M059J (cell line): ENCODE measurements at regions not wholly inside any gene's neighbourhood (a gene's known extent, or its start where the extent isn't known, plus 50 kb on each side); places are given as distances from the start of the nearest gene placed in this dataset.
A peak's percentile ranks its signal among the peaks of the same experiment; 100 is the strongest.
"Not testable (repeated sequence)": the region's sequence is repeated elsewhere in the genome, so short reads cannot be mapped to it uniquely, and the experiment has no call there.

Experiments used
- DNase-seq: peaks from one replicate; pipeline ENCODE4 v3.0.0-alpha.2; 2012; ENCODE audit warnings: low read depth

DNA sequence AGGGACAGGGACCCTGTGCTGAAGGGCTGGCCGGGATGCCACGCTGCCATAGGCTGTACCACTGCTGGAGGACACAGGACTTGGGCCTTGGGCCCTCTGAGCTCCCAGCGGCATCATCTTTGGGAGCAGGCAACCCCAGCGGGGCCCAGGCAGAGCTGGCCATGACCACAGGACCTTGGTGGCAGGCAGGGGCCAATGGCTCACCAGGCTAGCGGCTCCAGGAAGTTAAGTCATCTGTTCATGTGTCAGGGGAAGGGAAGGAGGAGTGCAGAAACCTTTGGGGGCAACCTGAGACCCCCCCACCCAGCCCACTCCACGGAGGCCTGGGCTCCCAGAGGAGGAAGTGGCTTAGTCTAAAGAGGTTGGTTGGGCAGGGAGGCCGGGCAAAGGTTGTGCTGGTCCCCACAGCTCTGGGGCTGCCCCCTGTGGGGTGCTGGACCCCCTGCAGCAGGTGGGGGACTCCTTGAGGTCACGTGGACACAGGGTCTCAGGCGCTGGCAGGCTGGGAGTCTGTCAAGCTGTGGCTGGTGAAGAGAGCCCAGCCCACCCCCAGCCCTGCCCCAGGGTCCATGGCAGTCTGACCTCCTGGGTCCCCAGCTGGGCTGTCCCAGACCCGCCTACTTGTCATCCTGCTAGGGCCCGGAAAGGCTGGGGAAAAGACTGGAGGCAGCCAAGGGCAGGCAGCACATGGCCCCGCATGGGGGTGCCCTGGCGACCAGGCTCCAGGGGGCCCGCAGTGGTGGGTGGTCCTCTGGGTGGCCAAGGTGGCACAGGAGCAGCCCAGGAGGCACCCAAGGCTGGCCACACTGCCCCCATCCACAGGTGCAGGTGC, 184.3 kb downstream of the IGLL1 start:
- DNase-seq, result no peak

DNA sequence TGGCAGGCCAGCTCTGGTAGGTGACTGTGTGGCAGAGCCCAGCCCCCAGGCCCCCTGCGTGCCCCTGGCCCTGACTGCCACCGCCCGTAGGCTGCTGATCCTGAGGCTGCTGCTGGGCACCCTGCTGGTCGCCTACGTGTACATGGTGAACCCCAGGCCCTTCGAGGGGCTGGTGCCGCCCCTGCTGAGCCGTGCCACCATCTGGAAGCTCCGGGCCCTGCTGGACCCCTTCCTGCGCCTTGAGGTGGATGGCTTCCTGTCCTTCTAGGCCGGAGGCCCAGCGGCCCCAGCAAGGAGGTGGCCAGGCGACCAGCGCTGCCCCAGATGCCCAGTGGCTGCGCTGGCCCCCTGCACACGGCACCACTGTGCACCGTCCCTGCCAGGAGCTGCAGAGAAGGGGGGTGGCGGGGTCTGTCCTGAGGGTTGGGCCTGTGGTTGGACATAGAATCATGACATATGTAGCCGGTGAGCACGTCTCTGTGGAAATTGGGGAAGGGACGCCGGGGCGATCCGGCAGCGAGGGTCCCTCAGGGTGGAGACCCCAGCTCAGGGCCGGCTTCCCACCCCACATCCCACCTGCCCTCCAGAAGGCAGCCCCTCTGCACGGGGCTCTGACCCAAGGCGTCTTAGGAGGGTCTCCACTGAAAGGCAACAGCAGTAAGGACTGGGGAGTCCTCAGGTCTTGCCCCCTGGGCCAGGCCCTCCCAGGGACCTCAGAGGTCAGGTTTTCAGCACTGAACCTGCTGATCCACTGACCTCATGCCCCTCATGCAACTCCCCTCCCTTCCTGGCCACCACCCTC, 185.4 kb downstream of the IGLL1 start:
- no peak for DNase-seq

DNA sequence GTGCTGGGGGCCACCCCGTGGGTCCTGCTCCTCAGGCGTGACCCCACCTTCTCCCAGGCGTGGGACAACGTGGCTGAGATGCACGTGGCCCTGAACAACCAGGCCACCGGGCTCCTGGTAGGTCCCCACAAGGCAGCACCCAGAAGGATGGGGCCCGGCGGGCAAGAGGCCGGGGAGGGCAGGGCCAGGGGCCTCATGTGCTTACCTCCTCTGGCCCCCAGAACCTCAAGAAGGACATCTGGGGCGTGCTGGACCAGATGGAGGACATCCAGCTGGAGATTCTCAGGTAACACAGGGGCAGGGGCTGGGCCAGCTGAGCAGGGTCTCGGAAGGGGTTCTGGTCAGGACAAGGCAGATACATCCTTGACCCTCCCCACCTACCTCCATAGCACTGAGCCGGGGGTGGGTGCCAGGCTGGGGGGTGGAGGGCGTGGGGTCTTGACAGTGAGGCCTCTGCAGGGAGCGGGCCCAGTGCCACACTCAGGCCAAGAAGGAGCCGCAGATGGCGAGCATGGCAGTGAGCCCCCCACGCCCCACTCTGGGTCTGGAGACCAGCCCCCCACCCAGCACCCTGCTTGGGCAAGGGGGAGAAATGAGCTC, 186.3 kb downstream of the IGLL1 start:
- DNase-seq, result no peak

DNA sequence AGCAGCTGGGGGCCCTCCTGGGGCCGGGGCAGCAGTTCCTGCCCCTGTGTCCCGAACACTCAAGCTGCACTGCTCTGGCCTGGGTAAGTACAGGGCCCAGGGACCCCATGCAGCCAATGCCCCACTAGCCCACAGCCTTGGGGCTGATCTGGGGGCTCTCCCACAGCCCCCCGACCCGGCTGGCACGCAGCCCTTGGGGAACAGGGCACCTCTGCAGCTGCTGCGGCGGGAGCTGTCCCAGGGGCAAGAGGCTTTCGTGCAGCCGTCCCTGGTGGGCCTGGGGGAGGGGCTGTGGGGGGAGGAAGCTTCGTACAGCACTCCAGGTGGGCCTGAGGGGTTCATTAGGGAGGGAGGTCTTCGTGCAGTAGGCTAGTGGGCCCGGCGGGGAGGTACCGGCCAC, 186.9 kb downstream of the IGLL1 start:
- DNase-seq, result not testable (repeated sequence)

DNA sequence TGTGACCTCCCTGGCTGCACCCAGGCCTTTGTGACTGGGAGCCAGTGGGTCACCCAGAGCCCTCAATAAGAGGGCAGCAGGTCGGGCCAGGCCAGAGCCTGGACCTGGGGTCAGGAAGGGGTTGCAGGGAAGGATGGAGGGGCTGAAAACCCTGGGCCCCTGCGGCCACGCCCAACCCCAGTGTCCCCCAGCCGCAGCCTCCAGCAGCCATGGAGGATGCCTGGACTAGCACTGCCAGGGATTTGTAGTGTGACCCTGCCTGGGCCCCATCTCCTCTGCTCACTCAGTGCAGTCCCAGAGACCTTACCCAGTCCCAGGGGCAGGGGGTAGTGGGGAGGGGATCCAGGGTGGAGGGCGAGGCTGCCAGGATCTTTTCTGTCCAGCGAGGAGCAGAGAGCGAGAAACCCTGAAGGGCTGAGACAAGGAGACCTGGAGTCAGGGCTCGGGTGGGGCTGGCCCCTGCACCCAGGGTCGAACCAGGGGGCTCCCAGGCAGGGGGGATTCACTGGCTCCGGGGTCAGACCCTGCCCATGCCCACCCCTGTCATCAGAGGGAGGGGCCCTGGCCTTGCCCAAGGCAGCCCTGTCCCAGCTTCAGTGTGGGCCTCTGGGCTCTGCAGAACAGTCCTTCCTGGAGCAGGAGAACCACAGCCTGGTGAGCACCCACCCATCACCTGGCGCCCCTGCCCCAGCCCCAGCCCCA, 187.5 kb downstream of the IGLL1 start:
- DNase-seq, result no peak

DNA sequence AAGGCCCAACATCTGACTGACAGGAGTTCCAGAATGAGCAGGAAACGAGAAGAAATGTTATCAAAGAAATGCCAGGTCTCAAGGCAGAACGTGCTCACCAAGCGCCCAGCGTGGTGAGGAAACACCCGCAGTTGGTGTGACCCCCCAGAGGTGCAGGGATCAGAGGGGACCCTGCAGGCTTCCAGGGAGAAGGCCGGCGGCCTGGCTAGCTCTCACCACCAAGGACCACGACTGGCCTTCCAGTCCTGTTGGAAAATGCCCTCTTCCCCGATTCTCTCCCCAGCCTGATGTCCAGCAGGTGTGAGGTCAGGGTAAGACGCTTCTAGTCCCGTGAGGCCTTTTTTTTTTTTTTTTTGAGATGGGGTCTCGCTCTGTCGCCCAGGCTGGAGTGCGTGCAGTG, 189.1 kb downstream of the IGLL1 start:
- no peak for DNase-seq

DNA sequence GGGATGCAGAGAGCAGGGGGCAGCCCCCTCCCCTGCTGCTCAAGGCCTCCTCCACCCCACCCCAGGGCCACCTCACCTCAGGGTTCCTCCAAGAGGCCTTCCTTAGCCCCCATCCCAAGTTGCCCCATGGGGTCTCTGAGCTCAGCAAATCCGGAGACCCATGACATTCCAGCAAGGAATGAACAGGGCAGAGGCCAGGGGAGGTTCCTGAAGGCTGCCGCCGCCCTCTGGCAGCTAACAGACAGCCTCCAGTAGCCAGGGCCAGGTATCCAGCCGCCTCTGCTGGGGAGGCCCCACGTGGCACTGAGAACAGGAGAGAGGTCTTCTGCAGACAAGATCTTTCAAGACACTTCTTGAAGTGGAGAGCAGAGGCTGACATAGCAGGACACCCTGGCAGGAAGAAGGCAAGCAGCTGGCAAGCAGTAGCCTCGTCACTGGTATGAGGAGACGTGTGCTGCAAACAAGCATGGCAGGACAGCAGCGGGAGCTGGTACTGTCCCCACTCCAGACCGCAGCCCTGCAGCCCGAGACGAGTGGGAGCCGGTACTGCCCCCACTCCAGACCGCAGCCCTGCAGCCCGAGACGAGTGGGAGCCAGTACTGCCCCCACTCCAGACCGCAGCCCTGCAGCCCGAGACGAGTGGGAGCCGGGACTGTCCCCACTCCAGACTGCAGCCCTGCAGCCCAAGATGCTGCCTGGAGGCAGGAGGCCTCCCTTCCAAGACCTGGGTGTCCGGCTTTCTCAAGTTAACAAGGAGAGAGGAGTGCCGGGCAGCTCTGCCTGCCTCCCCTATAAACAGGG, 190.6 kb downstream of the IGLL1 start:
- no peak for DNase-seq

DNA sequence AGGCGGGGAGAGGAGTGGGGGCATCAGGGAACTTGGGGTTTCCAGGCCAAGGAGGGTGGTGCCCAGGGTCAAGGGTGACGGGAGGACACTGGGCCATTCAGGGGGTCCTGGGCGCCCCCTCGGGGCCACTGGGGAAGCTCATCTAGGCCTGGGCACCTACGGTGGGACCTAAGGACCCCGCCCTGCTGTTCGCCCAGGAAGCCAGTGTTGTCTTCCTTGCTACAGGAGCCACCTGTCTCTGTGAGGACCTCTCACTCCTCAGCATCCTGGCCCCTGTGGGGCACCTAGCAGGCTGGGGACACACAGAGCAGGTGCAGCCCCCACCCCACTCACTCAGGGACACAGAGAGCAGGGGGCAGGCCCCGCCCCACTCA, 191.6 kb downstream of the IGLL1 start:
- no peak for DNase-seq

DNA sequence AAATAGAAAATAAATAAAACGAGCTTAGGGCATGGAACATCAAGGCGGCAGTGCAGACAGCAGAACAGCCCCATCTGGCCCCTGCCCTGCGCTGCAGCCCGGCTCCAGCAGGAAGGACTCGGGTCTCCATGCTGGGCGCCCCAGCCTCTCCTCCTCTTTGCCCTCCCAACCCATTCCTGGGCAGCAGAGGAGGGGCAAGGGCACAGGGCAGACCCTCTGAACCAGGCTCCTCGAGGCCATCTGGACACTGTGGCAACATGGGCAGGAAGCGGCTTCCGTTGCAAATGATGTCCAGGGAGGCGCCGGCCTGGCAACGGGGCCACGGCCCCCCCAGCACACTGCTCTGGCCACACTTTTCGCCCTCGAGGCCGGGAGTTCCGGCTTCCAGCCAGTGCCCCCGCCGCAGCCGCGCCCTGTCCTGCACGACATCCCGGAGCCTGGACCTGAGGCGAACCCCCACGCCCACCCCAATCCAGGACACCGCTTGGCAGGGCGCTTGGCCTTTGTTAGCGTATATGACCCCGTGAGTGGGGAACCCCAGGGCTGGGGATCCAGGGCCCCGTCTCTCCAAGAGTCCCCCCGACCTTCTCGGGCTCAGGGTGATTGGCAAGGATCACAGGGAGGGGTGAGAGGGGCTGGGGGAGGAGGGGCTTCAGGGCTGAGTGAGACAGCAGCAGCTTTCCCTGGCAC, 192.1 kb downstream of the IGLL1 start:
- no peak for DNase-seq

DNA sequence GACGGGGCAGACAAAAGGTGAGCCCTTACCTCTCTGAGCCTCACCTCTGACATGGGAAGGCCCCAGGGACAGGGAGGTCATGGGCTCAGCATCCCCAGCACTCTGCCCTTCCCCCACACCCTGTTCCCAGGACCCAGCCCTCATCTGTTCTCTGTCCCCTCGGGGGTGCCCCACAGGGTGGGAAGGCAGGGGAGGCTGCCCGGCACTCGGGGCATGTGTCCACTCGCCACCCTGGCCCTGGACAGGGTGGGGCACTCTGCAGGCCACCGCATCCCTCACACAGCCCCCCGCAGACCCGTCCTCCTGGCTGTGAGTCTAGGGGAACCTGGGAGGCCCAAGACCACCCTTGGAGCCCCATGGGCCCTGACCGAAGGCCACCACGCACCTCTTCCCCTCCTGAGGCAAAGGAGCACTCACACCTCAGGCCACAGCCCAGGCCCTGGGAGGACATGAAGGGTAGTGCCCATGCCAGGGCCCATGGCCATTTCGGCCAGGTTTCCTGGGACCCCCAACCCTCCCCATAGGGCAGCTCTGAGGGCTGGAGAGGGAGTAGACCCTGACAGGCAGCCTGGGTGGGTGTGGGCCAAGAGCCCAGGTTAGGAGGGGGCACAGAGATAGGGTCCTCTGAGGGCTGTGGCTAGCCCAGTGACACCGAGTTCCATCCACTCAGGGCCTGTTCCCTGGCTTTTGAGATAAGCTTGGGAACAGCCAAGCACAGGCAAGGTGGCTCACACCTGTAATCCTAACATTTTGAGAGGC, 193.1 kb downstream of the IGLL1 start:
- DNase-seq, result no peak

DNA sequence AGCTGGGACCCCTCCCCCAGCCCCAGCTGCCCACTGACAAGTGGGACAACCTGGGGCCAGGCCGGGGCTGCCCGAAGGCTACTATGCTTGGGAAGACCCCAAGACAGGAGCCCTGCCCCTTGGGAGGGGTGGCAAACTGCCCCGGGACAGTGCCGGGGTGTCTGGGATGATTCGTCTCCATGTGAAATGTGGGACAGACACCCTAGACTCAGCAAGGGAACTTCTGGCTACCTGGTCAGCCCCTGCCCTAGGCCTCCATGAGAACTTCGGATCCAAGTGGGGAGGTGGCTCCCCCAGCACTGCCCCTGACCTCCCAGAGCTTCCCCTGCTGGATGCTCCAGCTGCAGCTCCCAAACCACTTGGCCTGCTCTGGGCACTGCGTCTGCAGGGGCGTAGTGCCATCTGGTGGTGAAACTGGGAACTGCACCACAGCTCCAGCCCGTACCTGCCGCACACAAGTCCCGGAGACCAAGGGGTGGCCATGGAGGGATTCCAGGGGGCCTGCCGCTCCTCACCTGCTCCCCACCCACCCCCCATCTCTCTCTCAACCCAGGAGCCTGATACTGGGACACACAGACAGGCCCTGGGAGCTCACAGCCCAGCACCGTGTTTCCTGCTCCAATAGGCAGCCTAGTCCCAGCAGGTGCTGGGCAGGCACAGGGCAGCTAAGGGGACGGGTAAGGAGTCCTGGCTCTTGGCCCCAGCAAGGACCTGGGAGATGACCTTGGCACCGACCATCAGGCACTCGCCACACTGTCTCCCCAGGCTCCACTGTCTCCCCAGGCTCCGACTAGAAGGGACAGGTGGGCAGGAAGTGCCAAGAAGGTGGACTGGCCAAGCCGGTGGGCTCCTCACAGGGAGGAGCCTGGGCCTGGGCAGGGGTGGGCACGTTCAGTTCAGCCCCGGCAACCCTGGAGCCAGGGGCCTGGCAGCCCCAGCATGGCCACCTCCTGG, 194.1 kb downstream of the IGLL1 start:
- peak; percentile 40 for DNase-seq

DNA sequence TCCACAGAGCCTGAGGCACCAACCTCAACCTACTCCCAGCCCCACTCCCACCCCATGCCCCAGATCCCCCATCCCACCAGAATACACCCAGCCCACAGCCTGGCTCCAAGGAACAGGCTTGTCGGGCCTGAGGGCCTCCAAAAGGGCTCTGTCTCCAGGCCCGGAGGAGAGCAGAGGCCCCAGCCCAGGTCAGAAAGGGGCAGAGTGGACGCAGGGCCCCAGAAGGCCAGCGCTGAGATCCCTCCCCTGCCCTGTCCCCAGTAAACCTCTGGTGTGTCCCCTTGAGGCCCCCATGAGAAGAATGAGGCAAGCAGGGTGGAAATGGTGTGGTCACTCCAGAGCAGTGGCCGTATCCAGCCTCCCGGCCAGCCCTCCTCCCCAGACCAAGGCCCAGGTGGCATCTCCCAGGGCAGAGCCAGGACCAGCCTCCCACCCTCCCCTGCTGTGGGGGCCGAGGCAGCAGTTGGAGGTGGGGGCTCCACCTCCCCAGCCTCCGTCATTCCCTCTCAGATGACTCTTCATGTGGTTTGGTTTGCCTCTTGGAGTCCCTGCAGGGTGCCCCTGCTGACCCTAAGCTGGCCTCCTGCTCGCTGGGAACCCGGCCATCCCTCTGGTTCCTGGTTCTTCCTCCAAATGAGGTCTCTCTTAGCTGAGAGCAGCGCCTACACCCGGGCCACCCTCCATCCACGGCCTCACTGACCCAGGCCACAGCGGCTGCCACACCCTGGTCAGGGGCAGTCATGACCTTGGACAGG, 195.0 kb downstream of the IGLL1 start:
- DNase-seq, result no peak

DNA sequence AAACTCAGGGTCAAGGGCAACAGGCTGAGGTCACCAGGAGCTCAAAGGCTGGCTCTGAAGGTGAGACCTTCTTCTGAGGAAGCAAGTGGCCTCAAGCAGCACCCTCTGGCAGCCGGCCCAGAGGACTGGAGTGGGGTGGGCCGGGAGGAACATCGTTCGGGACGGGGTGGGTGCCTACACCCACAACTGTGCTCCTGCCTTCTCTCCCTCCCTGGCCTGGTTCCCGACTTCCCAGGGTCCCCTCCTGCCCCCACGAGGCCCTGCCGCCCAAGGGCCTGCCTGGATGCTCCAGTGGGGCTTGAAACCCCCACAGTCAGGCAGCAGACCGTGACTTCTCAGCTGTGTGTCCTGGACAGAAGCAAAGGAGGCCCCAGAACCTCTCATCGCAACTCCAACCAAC, 195.7 kb downstream of the IGLL1 start:
- no peak for DNase-seq

DNA sequence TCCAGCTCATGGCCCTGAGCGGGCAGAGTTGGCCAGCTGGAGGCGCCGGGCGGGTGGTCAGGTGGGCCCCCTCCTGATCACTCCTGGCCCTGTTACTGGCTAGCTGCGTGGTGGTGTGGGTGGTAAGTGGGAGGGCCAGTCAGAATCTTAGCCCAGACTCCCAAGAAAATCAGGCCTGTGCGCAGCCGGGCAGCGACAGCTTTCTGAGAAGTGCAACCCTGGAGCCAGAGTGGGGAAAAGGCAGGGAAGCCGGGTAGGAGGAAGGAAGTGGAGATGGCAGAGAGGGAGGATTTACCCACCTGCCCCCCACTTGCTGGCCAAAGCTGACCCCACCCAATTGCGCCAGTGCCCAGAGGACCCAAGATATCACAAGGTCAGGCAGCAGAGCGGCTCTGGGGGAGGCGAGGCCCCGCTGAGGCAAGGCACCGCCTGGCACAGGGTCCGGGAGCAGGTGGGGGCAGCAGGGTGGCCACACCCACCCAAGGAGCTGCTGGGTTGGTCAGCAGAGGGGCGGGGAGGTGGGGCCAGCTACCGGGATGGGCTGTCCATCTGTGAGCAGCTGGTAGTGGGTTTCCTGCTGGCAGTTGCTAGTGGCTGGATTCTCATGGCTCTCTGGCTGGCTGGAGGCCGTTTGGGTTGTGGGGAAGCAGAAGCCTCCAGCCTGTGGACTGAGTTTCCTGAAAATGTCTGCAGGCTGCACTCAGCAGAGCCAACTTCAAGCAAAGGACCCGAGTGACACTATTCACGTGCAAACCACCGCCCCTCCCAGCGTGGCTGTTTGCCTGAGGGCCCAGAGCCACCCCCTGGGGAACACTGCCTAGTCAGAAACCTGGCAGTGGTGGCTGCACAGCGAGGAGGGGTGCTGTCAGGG, 196.4 kb downstream of the IGLL1 start:
- no peak for DNase-seq

DNA sequence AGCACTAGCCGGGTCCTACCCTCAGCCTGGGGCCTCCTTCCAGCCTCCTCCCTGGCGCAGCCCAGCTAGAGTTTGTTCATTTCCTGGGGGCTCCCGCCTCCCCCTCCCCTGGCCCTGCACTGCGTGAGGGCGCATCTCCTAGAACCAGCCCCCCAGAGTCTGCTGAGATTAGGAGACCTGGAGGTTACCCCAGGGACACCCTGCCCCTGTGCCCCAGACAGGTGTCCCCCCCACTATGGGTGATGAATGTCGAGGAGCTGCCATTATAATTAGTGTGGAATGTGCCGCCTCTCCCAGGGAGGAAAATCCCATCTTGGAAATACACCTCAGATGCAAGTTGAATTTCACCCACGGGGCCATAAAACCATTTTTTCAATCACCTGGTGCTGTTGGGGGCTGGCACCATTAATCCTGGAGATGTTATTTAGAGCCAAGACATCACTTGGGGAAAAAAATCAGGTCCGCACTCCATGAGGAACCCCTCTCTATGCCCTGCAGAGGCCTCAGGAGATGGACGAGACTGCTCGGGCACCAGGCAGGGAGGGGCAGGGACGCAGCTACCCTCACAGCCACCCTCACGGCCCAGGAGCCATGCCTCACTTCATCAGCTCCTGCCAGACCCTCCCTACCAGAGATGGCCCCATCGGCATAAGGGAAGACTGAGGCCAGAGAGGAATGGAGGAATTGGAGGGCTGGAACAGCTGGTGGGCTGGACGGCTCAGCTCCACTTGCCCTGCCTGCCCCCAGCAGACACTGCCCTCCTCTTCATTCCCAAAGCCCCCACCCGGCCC, 197.5 kb downstream of the IGLL1 start:
- DNase-seq, result no peak
